DMS79 (cell line): ENCODE measurements at regions not wholly inside any gene's neighbourhood (a gene's known extent, or its start where the extent isn't known, plus 50 kb on each side); places are given as distances from the start of the nearest gene placed in this dataset.
"Not testable (repeated sequence)": the region's sequence is repeated elsewhere in the genome, so short reads cannot be mapped to it uniquely, and the experiment has no call there.

ENCODE experiments used
- DNase-seq: peaks from one replicate; lab custom pipeline; 2025; lab: John Stamatoyannopoulos, UW

- DNase-seq, result no peak
Measured at GRCh38 chr6:27190126-27190525, 57.4 kb upstream of the PRSS16 start.

- DNase-seq, result not testable (repeated sequence)
Measured at GRCh38 chr6:27194453-27194852, 53.0 kb upstream of the PRSS16 start.

DNA sequence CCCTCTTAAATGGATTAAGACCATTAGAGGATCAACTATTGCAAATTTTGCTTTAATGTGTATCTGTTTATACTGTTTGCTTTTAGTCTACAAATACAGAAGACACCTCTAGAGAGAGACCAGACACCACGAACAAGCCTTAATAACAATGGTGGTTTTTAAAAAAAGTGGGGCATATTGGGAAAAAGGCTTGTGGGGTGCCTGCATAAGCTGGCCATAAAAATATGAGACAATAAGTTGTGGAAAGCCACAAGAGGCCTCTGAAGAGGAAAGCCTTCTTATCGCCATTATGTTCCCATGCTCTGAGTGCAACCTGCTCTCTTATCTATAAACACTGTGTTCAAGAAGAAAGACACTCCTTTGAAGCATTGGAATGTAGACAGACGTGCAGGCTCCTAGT, 52.0 kb upstream of the PRSS16 start:
- not testable (repeated sequence) for DNase-seq
